Endodermal cell (in vitro differentiated cells): ENCODE measurements at regions not wholly inside any gene's neighbourhood (a gene's known extent, or its start where the extent isn't known, plus 50 kb on each side); places are given as distances from the start of the nearest gene placed in this dataset.

Source experiments
- DNase-seq: peaks from one replicate; pipeline ENCODE4 v3.0.0-alpha.2; 2017
- H3K27ac ChIP-seq: 2 replicates; pipeline ENCODE4 v1.5.1; 2013; ENCODE audit warnings: mild to moderate bottlenecking, low read depth, low read length, moderate library complexity
- H3K27me3 ChIP-seq: 2 replicates; pipeline ENCODE4 v1.6.1; 2013; ENCODE audit warnings: mild to moderate bottlenecking, low read length, moderate library complexity; ENCODE audit not compliant: insufficient read depth, control insufficient read depth, poor library complexity, severe bottlenecking
- H3K36me3 ChIP-seq: 2 replicates; pipeline ENCODE4 v1.7.0; 2013; ENCODE audit warnings: mild to moderate bottlenecking, low read length, moderate library complexity; ENCODE audit not compliant: control insufficient read depth, insufficient read depth
- H3K4me1 ChIP-seq: one replicate; pipeline ENCODE4 v1.7.0; 2013; ENCODE audit warnings: low read length; ENCODE audit not compliant: control insufficient read depth, insufficient read depth
- H3K4me3 ChIP-seq: 2 replicates; pipeline ENCODE4 v1.5.1; 2013; ENCODE audit warnings: mild to moderate bottlenecking, low read length, moderate library complexity
- H3K9ac ChIP-seq: 2 replicates; pipeline ENCODE4 v1.6.1; 2013; ENCODE audit warnings: mild to moderate bottlenecking, low read length, moderate library complexity; ENCODE audit not compliant: poor library complexity, severe bottlenecking; ENCODE audit errors: extremely low read depth
- H3K9me3 ChIP-seq: 2 replicates; pipeline ENCODE4 v1.6.1; 2013; ENCODE audit warnings: mild to moderate bottlenecking, low read length, moderate library complexity; ENCODE audit not compliant: control insufficient read depth
- H3K27ac Mint-ChIP-seq: 2 replicates; pipeline ENCODE4 v1.8.0; 2020; ENCODE audit warnings: mixed read lengths
- H3K27me3 Mint-ChIP-seq: 2 replicates; pipeline ENCODE4 v1.8.0; 2021; ENCODE audit warnings: mild to moderate bottlenecking, mixed read lengths; ENCODE audit not compliant: insufficient read depth
- H3K36me3 Mint-ChIP-seq: 2 replicates; pipeline ENCODE4 v1.8.0; 2020; ENCODE audit warnings: low read depth, mixed read lengths
- H3K4me1 Mint-ChIP-seq: 2 replicates; pipeline ENCODE4 v1.8.0; 2020; ENCODE audit warnings: mixed read lengths
- H3K4me3 Mint-ChIP-seq: 2 replicates; pipeline ENCODE4 v1.8.0; 2020; ENCODE audit warnings: mild to moderate bottlenecking, moderate library complexity, mixed read lengths
- H3K9me3 Mint-ChIP-seq: 2 replicates; pipeline ENCODE4 v1.8.0; 2020; ENCODE audit warnings: mild to moderate bottlenecking, mixed read lengths
- WGBS, 2 experiments: methylation state at CpG; one replicate each; pipeline versions ENCODE4 v1.1.5 to v1.1.7; 2013; ENCODE audit warnings: missing lambda C conversion rate in 2 of 2, mixed read lengths in 1 of 2; ENCODE audit not compliant: insufficient coverage in 1 of 2, insufficient read length in 1 of 2; 5-methylcytosine and 5-hydroxymethylcytosine counted together
- TF ChIP-seq, protein P1 (sequence below): fragments of 200-600 bp; sonication (generic); conservative IDR thresholded peaks from 2 replicates; pipeline ENCODE4 v1.5.0; 2021; ENCODE audit warnings: antibody characterized with exemption, mild to moderate bottlenecking

DNA sequence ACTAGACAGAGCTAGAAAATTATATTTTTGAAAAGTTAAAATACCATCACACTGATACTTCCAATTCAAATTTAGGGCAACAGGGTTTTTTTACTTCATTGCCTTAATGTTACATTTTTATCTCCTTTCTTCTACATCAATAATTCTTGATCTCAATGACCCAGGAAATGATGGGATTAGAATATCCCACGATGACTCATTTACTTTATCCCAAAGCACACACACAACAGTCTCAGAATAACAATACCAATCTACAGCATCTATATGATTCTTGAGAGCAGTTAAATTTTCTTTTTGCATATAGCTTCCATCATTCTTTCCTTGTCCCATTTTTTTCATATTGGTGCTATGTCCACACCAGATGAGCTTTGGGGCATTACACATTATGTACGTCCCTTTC is 98.4 kb upstream of the EEPD1 start:
- no peak for DNase-seq
- TF ChIP-seq, protein P1, sequence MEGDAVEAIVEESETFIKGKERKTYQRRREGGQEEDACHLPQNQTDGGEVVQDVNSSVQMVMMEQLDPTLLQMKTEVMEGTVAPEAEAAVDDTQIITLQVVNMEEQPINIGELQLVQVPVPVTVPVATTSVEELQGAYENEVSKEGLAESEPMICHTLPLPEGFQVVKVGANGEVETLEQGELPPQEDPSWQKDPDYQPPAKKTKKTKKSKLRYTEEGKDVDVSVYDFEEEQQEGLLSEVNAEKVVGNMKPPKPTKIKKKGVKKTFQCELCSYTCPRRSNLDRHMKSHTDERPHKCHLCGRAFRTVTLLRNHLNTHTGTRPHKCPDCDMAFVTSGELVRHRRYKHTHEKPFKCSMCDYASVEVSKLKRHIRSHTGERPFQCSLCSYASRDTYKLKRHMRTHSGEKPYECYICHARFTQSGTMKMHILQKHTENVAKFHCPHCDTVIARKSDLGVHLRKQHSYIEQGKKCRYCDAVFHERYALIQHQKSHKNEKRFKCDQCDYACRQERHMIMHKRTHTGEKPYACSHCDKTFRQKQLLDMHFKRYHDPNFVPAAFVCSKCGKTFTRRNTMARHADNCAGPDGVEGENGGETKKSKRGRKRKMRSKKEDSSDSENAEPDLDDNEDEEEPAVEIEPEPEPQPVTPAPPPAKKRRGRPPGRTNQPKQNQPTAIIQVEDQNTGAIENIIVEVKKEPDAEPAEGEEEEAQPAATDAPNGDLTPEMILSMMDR: no peak
- no peaks in the 10 kb centered on the region for H3K9me3 ChIP-seq
- H3K27me3 Mint-ChIP-seq: no peaks in the 10 kb centered on the region
- H3K9ac ChIP-seq: no peak overlapping the region
- no peak overlapping the region for H3K27ac ChIP-seq
- WGBS, 2 experiments: 85 to 98% methylated on average over 2 of the region's 2 CpGs
- peaks cover 7% of the 10 kb centered on the region for H3K4me1 ChIP-seq
- H3K4me3 Mint-ChIP-seq: no peak overlapping the region
- no peak overlapping the region for H3K4me3 ChIP-seq
- peaks cover 18% of the 10 kb centered on the region for H3K4me1 Mint-ChIP-seq
- no peaks in the 10 kb centered on the region for H3K27me3 ChIP-seq
- H3K9me3 Mint-ChIP-seq: no peaks in the 10 kb centered on the region
- no peaks in the 10 kb centered on the region for H3K36me3 Mint-ChIP-seq
- H3K27ac Mint-ChIP-seq: no peak overlapping the region
- H3K36me3 ChIP-seq: no peaks in the 10 kb centered on the region

DNA sequence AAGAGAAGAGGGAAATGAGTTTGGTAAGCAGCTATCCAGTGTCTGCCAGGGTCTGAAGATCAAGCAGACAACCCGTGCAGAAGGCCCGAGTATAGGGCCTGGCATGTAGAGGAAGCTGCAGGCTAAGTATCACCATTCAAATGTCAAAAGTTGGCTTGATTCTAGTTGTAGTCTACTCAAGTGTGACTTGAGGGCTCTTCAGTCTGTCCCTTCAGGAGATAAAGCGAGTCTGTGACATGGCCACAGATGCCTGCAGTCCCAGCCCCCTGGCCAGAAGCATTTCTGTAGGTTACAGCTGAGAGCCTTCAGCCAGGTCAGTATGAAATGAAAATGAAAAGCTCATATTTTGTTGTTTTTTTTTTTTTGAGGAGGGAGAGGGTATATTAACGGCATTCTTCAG is 97.8 kb upstream of the EEPD1 start:
- no peak overlapping the region for H3K9ac ChIP-seq
- TF ChIP-seq, protein P1: no peak
- H3K36me3 Mint-ChIP-seq: no peaks in the 10 kb centered on the region
- H3K4me1 Mint-ChIP-seq: peaks cover 13% of the 10 kb centered on the region
- H3K9me3 ChIP-seq: no peaks in the 10 kb centered on the region
- no peak overlapping the region for H3K4me3 Mint-ChIP-seq
- no peak overlapping the region for H3K4me3 ChIP-seq
- DNase-seq: no peak
- H3K9me3 Mint-ChIP-seq: no peaks in the 10 kb centered on the region
- peaks cover 7% of the 10 kb centered on the region for H3K4me1 ChIP-seq
- H3K36me3 ChIP-seq: no peaks in the 10 kb centered on the region
- H3K27ac Mint-ChIP-seq: no peak overlapping the region
- 86 to 95% methylated on average over 2 to 4 of the region's 4 CpGs for WGBS, 2 experiments
- H3K27me3 Mint-ChIP-seq: no peaks in the 10 kb centered on the region
- H3K27me3 ChIP-seq: no peaks in the 10 kb centered on the region
- H3K27ac ChIP-seq: no peak overlapping the region

DNA sequence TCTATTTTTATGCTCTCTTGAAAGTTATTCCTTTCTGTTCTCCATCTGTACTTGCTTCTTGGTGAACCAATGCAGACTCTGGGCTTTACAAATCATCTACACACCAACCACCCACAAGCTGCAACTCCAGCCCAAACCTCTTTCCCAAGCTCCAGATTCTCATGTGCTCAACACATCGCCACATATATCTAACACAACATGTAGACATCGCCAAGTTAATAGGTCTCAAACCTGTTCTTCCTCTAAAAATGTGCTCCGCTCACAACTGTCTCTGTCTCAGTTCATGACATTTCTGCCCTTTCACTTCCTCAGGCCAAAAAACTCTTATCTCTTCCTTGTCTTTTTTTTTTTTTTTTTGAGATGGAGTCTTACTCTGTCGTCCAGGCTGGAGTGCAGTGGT is 95.7 kb upstream of the EEPD1 start:
- Mint-ChIP-seq H3K4me1 (peaks cover 23% of the 10 kb centered on the region), H3K36me3 (no peaks in the 10 kb centered on the region), H3K27ac (no peak overlapping the region), H3K27me3 (no peaks in the 10 kb centered on the region), H3K9me3 (peaks cover 1% of the 10 kb centered on the region), H3K4me3 (no peak overlapping the region)
- H3K9ac ChIP-seq: no peak overlapping the region
- TF ChIP-seq, protein P1: no peak
- no peak overlapping the region for H3K27ac ChIP-seq
- no peaks in the 10 kb centered on the region for H3K36me3 ChIP-seq
- H3K27me3 ChIP-seq: no peaks in the 10 kb centered on the region
- DNase-seq: no peak
- no peaks in the 10 kb centered on the region for H3K9me3 ChIP-seq
- H3K4me3 ChIP-seq: no peak overlapping the region
- peaks cover 12% of the 10 kb centered on the region for H3K4me1 ChIP-seq
- WGBS, 2 experiments: 95 to 100% methylated on average over 2 to 4 of the region's 4 CpGs
